Thyroid gland (tissue), 4 donors: ENCODE measurements at regions not wholly inside any gene's neighbourhood (a gene's known extent, or its start where the extent isn't known, plus 50 kb on each side); places are given as distances from the start of the nearest gene placed in this dataset.

Source experiments
- POLR2A ChIP-seq, 2 donors: fragments of 450-650 bp; IDR thresholded peaks; one replicate each; pipeline ENCODE4 v1.6.1; 2017; ENCODE audit warnings: antibody characterized with exemption in 2 of 2, mild to moderate bottlenecking in 2 of 2, moderate library complexity in 1 of 2
- TF ChIP-seq, protein P1 (sequence below), 6 experiments: fragments of 200-600 bp in 3 of 6; fragments of 450-650 bp in 3 of 6; sonication (generic) in 3 of 6; IDR thresholded peaks; one replicate each; pipeline ENCODE4 v1.5.1; 2016 to 2019; ENCODE audit warnings: antibody characterized with exemption in 6 of 6, mild to moderate bottlenecking in 2 of 6, inconsistent platforms in 1 of 6, moderate library complexity in 1 of 6

DNA sequence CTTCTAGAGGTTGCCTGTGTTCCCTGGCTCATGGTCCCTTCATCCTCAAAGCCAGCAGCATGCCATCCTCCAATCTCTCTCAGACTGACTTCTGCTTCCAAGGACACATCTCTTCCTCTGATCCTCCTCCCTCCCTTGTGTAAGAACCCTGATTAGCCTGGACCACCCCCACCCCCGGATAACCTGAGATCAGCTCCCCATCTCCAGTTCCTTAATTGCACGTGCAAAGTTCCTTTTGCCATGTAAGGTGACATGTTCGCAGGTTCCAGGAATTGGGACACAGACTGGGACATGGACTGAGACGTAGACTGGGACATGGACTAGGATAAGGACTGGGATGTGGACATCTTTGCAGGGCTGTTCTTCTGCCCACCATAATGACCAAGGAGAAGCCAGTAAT is 925.3 kb downstream of the TBC1D22A start:
- TF ChIP-seq, protein P1, sequence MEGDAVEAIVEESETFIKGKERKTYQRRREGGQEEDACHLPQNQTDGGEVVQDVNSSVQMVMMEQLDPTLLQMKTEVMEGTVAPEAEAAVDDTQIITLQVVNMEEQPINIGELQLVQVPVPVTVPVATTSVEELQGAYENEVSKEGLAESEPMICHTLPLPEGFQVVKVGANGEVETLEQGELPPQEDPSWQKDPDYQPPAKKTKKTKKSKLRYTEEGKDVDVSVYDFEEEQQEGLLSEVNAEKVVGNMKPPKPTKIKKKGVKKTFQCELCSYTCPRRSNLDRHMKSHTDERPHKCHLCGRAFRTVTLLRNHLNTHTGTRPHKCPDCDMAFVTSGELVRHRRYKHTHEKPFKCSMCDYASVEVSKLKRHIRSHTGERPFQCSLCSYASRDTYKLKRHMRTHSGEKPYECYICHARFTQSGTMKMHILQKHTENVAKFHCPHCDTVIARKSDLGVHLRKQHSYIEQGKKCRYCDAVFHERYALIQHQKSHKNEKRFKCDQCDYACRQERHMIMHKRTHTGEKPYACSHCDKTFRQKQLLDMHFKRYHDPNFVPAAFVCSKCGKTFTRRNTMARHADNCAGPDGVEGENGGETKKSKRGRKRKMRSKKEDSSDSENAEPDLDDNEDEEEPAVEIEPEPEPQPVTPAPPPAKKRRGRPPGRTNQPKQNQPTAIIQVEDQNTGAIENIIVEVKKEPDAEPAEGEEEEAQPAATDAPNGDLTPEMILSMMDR (IDR thresholded peaks at IDR 0.05) = no peak
- no peak for TF ChIP-seq POLR2A (IDR thresholded peaks at IDR 0.05)
